ENCODE measurements at regions not wholly inside any gene's neighbourhood (a gene's known extent, or its start where the extent isn't known, plus 50 kb on each side); places are given as distances from the start of the nearest gene placed in this dataset.
"Not testable (repeated sequence)": the region's sequence is repeated elsewhere in the genome, so short reads cannot be mapped to it uniquely, and the experiment has no call there.

DNA sequence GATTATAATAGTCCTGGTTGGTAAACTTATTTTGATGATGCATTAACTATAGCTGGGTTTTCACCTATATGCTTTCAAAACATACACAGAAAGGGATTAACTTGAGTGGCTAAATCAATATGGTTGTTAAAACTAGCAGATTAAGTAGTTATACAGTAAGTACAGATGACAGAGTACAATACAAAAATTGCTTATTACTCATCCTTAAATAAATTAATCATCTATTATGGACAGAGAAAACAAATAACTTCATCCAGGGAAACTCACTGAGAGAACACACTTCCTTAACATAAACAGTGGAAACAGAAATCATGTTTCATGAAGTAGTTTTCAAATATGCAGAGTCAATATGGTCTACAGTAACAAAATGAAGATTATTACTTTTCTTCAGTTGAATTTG is 133.4 kb downstream of the AREG start:
- TF ChIP-seq CTCF (IDR thresholded peaks at IDR 0.05): no peak
- Histone ChIP-seq H3K4me3 (no peak overlapping the region), H3K36me3 (no peaks in the 10 kb centered on the region), H3K9me3 (no peaks in the 10 kb centered on the region), H3K4me1 (no peaks in the 10 kb centered on the region), H3K27me3 (ENCODE audit: low read depth) (no peaks in the 10 kb centered on the region), H3K27ac (no peak overlapping the region)
- DNase-seq (no peak), ATAC-seq (no peak)
- intact Hi-C loops (cut with DNase I): no loop called here

- H3K4me3 ChIP-seq; H3K27me3 ChIP-seq (ENCODE audit: low read depth): not testable (repeated sequence)
Measured at GRCh38 chr4:74578865-74579264, 133.9 kb downstream of the AREG start.

DNA sequence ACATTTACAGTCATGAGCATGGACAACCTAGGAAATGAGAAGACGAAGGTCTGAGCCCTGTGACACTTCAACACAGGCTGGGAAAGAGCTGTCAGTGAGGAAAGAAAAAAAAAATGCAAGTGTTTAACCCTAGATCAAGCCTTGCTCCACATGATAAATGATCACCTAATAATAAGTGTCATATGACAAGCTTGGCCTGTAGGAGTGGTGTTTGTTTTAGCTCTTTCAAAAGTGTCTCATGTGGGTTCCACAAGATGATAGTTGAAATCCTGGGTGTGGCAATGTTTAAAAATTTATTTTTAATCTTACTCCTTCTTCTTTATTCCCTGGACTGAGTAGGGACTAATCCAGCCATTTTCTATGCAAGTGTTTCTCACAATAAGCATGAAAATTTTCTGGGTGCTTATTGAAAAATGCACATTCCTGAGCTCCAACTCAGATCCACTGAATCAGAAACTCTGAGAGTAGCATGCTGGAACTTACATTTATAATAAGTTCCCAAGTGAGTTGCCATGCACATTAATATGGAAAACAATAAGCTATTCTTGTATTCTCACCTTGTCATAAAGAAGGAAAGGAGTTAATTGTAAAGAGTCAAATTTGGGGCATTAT is 138.3 kb downstream of the AREG start:
- H3K4me3 ChIP-seq: no peak overlapping the region
- TF ChIP-seq CTCF (IDR thresholded peaks at IDR 0.05): no peak
- peaks cover 6% of the 10 kb centered on the region for H3K4me1 ChIP-seq
- no peaks in the 10 kb centered on the region for H3K36me3 ChIP-seq
- H3K9me3 ChIP-seq: no peaks in the 10 kb centered on the region
- H3K27ac ChIP-seq: no peak overlapping the region
- ATAC-seq (no peak), DNase-seq (no peak)
- H3K27me3 ChIP-seq (ENCODE audit: low read depth): no peaks in the 10 kb centered on the region
- intact Hi-C loops (cut with DNase I): no loop called here

More at GRCh38 chr4:74578865-74579264, 133.9 kb downstream of the AREG start:
- H3K9me3 ChIP-seq; H3K36me3 ChIP-seq; H3K27ac ChIP-seq; intact Hi-C loops (cut with DNase I); ATAC-seq; DNase-seq; H3K4me1 ChIP-seq: not testable (repeated sequence)

GRCh38 chr4:74583757-74584156 is 138.8 kb downstream of the AREG start:
- Histone ChIP-seq H3K27me3 (ENCODE audit: low read depth) (no peaks in the 10 kb centered on the region), H3K4me1 (peaks cover 6% of the 10 kb centered on the region), H3K4me3 (no peak overlapping the region), H3K27ac (no peak overlapping the region), H3K9me3 (no peaks in the 10 kb centered on the region), H3K36me3 (no peaks in the 10 kb centered on the region)
- TF ChIP-seq CTCF (IDR thresholded peaks at IDR 0.05): no peak
- intact Hi-C loops (cut with DNase I): no loop called here
- ATAC-seq: no peak
- no peak for DNase-seq

- H3K27ac ChIP-seq: no peak overlapping the region
- H3K4me3 ChIP-seq: no peak overlapping the region
- ATAC-seq: no peak
- H3K36me3 ChIP-seq: no peaks in the 10 kb centered on the region
- no peak for TF ChIP-seq CTCF (IDR thresholded peaks at IDR 0.05)
- intact Hi-C loops (cut with DNase I): no loop called here
- H3K9me3 ChIP-seq: no peaks in the 10 kb centered on the region
- H3K4me1 ChIP-seq: peaks cover 6% of the 10 kb centered on the region
- no peaks in the 10 kb centered on the region for H3K27me3 ChIP-seq (ENCODE audit: low read depth)
- DNase-seq: no peak
Measured at GRCh38 chr4:74588350-74588749, 143.4 kb downstream of the AREG start.

DNA sequence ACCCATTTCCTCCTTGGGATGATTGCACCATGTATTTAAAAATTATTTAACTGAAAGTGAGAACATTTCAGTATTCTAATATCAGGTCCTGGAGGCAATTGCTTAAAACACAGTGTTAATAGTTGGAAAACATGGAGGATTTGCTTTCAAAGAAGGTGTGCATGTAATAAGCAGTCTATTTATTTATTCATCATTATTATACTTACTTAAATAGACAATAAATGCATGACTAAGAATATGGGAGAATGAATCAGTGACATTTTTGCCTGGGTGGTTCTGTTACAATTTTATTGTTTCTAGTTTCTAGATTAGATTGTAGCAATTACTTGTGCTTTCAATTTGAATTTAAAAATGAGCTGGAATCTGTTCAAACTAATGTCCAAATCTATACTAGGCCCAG is 145.5 kb downstream of the AREG start:
- Histone ChIP-seq H3K4me3 (no peak overlapping the region), H3K27me3 (ENCODE audit: low read depth) (no peaks in the 10 kb centered on the region), H3K9me3 (no peaks in the 10 kb centered on the region), H3K27ac (no peak overlapping the region), H3K4me1 (no peaks in the 10 kb centered on the region), H3K36me3 (no peaks in the 10 kb centered on the region)
- intact Hi-C loops (cut with DNase I): no loop called here
- ATAC-seq: no peak
- no peak for TF ChIP-seq CTCF (IDR thresholded peaks at IDR 0.05)
- no peak for DNase-seq

Data from lower lobe of right lung (tissue), 2 donors.